Ovary (tissue), 3 donors: ENCODE measurements at regions not wholly inside any gene's neighbourhood (a gene's known extent, or its start where the extent isn't known, plus 50 kb on each side); places are given as distances from the start of the nearest gene placed in this dataset.

Experiments used
- EP300 ChIP-seq: sonication (generic); formaldehyde crosslinking; IDR thresholded peaks from one replicate; pipeline ENCODE4 v1.6.1; 2017; ENCODE audit warnings: antibody characterized with exemption
- POLR2A ChIP-seq: fragments of 450-650 bp; IDR thresholded peaks from one replicate; pipeline ENCODE4 v1.6.1; 2017; ENCODE audit warnings: antibody characterized with exemption, mild to moderate bottlenecking, moderate library complexity
- TF ChIP-seq, protein P1 (sequence below), 3 donors: fragments of 450-650 bp in 2 of 3; fragments of 200-600 bp in 1 of 3; IDR thresholded peaks; one replicate each; pipeline versions ENCODE4 v1.5.1 to v1.8.0; 2016 to 2022; ENCODE audit warnings: antibody characterized with exemption in 3 of 3, mild to moderate bottlenecking in 1 of 3
- donor health status: DM: no; HTN: no; CAD: no.

- TF ChIP-seq POLR2A (no peak), EP300 (no peak)
- TF ChIP-seq, protein P1, sequence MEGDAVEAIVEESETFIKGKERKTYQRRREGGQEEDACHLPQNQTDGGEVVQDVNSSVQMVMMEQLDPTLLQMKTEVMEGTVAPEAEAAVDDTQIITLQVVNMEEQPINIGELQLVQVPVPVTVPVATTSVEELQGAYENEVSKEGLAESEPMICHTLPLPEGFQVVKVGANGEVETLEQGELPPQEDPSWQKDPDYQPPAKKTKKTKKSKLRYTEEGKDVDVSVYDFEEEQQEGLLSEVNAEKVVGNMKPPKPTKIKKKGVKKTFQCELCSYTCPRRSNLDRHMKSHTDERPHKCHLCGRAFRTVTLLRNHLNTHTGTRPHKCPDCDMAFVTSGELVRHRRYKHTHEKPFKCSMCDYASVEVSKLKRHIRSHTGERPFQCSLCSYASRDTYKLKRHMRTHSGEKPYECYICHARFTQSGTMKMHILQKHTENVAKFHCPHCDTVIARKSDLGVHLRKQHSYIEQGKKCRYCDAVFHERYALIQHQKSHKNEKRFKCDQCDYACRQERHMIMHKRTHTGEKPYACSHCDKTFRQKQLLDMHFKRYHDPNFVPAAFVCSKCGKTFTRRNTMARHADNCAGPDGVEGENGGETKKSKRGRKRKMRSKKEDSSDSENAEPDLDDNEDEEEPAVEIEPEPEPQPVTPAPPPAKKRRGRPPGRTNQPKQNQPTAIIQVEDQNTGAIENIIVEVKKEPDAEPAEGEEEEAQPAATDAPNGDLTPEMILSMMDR (IDR thresholded peaks at IDR 0.05), result no peak
Measured at GRCh38 chr1:191222206-191222605, 744.5 kb upstream of the BRINP3 start.
